ENCODE measurements at regions not wholly inside any gene's neighbourhood (a gene's known extent, or its start where the extent isn't known, plus 50 kb on each side); places are given as distances from the start of the nearest gene placed in this dataset.
"Not testable (repeated sequence)": the region's sequence is repeated elsewhere in the genome, so short reads cannot be mapped to it uniquely, and the experiment has no call there.

GRCh38 chr3:145263458-145263857 lies 897.5 kb downstream of the PLOD2 start:
- not testable (repeated sequence) for TF ChIP-seq CTCF (IDR thresholded peaks at IDR 0.05; ENCODE audit: poor library complexity, severe bottlenecking); EZH2 (IDR thresholded peaks at IDR 0.05; ENCODE audit: borderline replicate concordance, insufficient read depth, low read length, poor library complexity, severe bottlenecking); EP300 (conservative IDR thresholded peaks at IDR 0.05; ENCODE audit: poor library complexity, severe bottlenecking); RAD21 (conservative IDR thresholded peaks at IDR 0.05); TAF1 (IDR thresholded peaks at IDR 0.05; ENCODE audit: low read depth); POLR2AphosphoS5 (IDR thresholded peaks at IDR 0.05)
